ENCODE measurements at regions not wholly inside any gene's neighbourhood (a gene's known extent, or its start where the extent isn't known, plus 50 kb on each side); places are given as distances from the start of the nearest gene placed in this dataset.

- Mint-ChIP-seq H3K27me3 (ENCODE audit: low read depth) (peaks cover 44% of the 10 kb centered on the region), H3K4me3 (no peak overlapping the region), H3K27ac (ENCODE audit: unreplicated experiment) (no peak overlapping the region), H3K4me1 (peaks cover 15% of the 10 kb centered on the region), H3K9me3 (no peaks in the 10 kb centered on the region), H3K36me3 (ENCODE audit: low read depth) (no peaks in the 10 kb centered on the region)
- TF ChIP-seq CTCF (conservative IDR thresholded peaks at IDR 0.05): peak; percentile 96
- peak; percentile 79 for DNase-seq (ENCODE audit: low read depth, low spot score)
These were observed 96.1 kb upstream of the CDH5 start for GRCh38 chr16:66270333-66270927.

- no peak for DNase-seq (ENCODE audit: low read depth, low spot score)
- no peak for TF ChIP-seq CTCF (conservative IDR thresholded peaks at IDR 0.05)
- Mint-ChIP-seq H3K4me1 (peaks cover 15% of the 10 kb centered on the region), H3K4me3 (no peak overlapping the region), H3K27me3 (ENCODE audit: low read depth) (peaks cover 44% of the 10 kb centered on the region), H3K36me3 (ENCODE audit: low read depth) (no peaks in the 10 kb centered on the region), H3K27ac (ENCODE audit: unreplicated experiment) (no peak overlapping the region), H3K9me3 (no peaks in the 10 kb centered on the region)
These were observed 96.7 kb upstream of the CDH5 start for GRCh38 chr16:66269617-66270332.

GRCh38 chr16:66267292-66268014 lies 99.0 kb upstream of the CDH5 start:
- Mint-ChIP-seq H3K27ac (ENCODE audit: unreplicated experiment) (no peak overlapping the region), H3K9me3 (no peaks in the 10 kb centered on the region), H3K36me3 (ENCODE audit: low read depth) (no peaks in the 10 kb centered on the region), H3K4me1 (peaks cover 15% of the 10 kb centered on the region), H3K4me3 (no peak overlapping the region), H3K27me3 (ENCODE audit: low read depth) (peaks cover 36% of the 10 kb centered on the region)
- no peak for DNase-seq (ENCODE audit: low read depth, low spot score)
- TF ChIP-seq CTCF (conservative IDR thresholded peaks at IDR 0.05): no peak

- H3K27ac Mint-ChIP-seq (ENCODE audit: unreplicated experiment): no peak overlapping the region
- no peak for TF ChIP-seq CTCF (conservative IDR thresholded peaks at IDR 0.05)
- peaks cover 15% of the 10 kb centered on the region for H3K4me1 Mint-ChIP-seq
- no peaks in the 10 kb centered on the region for H3K9me3 Mint-ChIP-seq
- no peak for DNase-seq (ENCODE audit: low read depth, low spot score)
- H3K4me3 Mint-ChIP-seq: peak overlapping the region; percentile 32
- peaks cover 35% of the 10 kb centered on the region for H3K27me3 Mint-ChIP-seq (ENCODE audit: low read depth)
- H3K36me3 Mint-ChIP-seq (ENCODE audit: low read depth): no peaks in the 10 kb centered on the region
These were observed 99.8 kb upstream of the CDH5 start for GRCh38 chr16:66266436-66267291.

- H3K36me3 Mint-ChIP-seq (ENCODE audit: low read depth): no peaks in the 10 kb centered on the region
- no peak for TF ChIP-seq CTCF (conservative IDR thresholded peaks at IDR 0.05)
- H3K27ac Mint-ChIP-seq (ENCODE audit: unreplicated experiment): no peak overlapping the region
- no peaks in the 10 kb centered on the region for H3K9me3 Mint-ChIP-seq
- no peak overlapping the region for H3K4me3 Mint-ChIP-seq
- no peak for DNase-seq (ENCODE audit: low read depth, low spot score)
- peaks cover 13% of the 10 kb centered on the region for H3K4me1 Mint-ChIP-seq
- H3K27me3 Mint-ChIP-seq (ENCODE audit: low read depth): peaks cover 27% of the 10 kb centered on the region
These were observed 100.8 kb upstream of the CDH5 start for GRCh38 chr16:66265556-66266141.
